ENCODE measurements at regions not wholly inside any gene's neighbourhood (a gene's known extent, or its start where the extent isn't known, plus 50 kb on each side); places are given as distances from the start of the nearest gene placed in this dataset.

DNA sequence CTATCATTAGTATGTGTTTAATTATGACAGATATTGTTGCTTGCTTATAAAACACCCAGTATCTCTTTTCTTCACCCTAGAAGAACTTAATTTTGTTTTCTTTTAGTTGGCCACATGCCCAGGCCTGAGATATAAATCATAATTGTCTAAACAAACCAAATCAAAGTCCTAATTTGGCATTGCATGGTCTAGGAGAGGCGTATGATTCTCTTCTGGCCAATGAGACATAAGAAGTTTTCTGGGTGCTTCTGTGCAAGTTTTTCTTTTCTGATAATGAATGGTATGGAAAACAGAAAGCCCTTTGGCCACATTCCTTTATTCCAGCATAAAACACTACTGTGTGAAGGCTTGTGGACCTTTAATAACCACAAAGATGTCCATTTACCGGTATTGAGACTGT lies 192.9 kb upstream of the CTSO start:
- POLR2A ChIA-PET: no interaction called here
- H3K36me3 ChIP-seq (ENCODE audit: control insufficient read depth, insufficient read depth, low read length): no peaks in the 10 kb centered on the region
- no peak for DNase-seq (ENCODE audit: low read depth)
- no peaks in the 10 kb centered on the region for H3K27me3 ChIP-seq (ENCODE audit: control insufficient read depth, insufficient read depth, low read length)
- CTCF ChIA-PET: no interaction called here
- TF ChIP-seq, protein P1, sequence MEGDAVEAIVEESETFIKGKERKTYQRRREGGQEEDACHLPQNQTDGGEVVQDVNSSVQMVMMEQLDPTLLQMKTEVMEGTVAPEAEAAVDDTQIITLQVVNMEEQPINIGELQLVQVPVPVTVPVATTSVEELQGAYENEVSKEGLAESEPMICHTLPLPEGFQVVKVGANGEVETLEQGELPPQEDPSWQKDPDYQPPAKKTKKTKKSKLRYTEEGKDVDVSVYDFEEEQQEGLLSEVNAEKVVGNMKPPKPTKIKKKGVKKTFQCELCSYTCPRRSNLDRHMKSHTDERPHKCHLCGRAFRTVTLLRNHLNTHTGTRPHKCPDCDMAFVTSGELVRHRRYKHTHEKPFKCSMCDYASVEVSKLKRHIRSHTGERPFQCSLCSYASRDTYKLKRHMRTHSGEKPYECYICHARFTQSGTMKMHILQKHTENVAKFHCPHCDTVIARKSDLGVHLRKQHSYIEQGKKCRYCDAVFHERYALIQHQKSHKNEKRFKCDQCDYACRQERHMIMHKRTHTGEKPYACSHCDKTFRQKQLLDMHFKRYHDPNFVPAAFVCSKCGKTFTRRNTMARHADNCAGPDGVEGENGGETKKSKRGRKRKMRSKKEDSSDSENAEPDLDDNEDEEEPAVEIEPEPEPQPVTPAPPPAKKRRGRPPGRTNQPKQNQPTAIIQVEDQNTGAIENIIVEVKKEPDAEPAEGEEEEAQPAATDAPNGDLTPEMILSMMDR (IDR thresholded peaks at IDR 0.05; ENCODE audit: insufficient read depth, low read depth, low read length): no peak
- H3K4me3 ChIP-seq (ENCODE audit: low read depth, low read length): no peak overlapping the region

DNA sequence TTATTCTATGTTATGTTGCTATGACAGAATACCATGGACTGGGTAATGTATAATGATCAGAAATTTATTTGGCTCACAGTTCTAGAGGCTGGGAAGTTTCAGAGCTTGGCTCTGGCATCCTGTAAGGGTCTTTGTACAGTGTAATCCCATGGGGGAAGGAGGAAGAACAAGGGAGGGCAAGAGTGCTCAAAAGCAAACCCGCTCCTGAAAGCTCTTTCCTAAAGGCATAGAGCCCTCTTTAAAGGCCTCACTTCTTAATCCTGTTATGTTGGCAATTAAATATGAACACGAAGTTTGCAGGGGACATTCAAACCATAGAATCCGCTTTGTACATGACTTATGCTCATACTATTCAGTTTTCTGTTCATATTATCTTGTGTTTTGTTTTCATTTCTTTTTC lies 191.3 kb upstream of the CTSO start:
- Histone ChIP-seq H3K36me3 (ENCODE audit: control insufficient read depth, insufficient read depth, low read length) (no peaks in the 10 kb centered on the region), H3K4me3 (ENCODE audit: low read depth, low read length) (no peak overlapping the region), H3K27me3 (ENCODE audit: control insufficient read depth, insufficient read depth, low read length) (no peaks in the 10 kb centered on the region)
- TF ChIP-seq, protein P1 (IDR thresholded peaks at IDR 0.05; ENCODE audit: insufficient read depth, low read depth, low read length): no peak
- ChIA-PET POLR2A (no interaction called here), CTCF (no interaction called here)
- DNase-seq (ENCODE audit: low read depth): no peak

DNA sequence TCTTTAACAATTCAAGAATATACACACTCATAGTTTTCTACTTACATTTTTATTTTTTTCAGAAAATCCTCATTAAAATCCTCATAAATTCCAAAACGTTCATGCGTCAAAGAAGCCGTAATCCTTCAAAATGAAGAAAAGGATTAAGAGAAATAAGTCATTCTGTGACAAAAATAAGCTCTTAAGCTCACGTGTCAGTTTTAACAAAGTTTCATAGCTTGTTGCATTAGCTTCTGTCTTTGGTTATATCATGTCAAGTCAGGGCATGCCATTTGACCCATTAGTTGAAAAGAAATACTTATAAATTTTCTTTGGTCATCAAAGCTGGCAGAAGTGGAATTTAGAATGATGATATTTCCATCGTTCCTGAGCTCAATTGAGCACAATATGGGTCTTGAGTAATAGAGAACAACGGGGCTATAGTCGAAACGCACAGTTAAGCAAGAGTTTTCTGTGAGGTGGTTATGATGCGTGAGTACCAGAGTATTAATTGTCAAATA lies 185.2 kb upstream of the CTSO start:
- Histone ChIP-seq H3K27me3 (ENCODE audit: control insufficient read depth, insufficient read depth, low read length) (no peaks in the 10 kb centered on the region), H3K36me3 (ENCODE audit: control insufficient read depth, insufficient read depth, low read length) (no peaks in the 10 kb centered on the region), H3K4me3 (ENCODE audit: low read depth, low read length) (no peak overlapping the region)
- ChIA-PET POLR2A (no interaction called here), CTCF (interaction anchor here (0.9 kb wide), 1 partner anchor 30 kb away, joined by 3 read pairs; no protein-coding TSS in a partner anchor)
- TF ChIP-seq, protein P1 (IDR thresholded peaks at IDR 0.05; ENCODE audit: insufficient read depth, low read depth, low read length): no peak
- DNase-seq (ENCODE audit: low read depth): no peak

DNA sequence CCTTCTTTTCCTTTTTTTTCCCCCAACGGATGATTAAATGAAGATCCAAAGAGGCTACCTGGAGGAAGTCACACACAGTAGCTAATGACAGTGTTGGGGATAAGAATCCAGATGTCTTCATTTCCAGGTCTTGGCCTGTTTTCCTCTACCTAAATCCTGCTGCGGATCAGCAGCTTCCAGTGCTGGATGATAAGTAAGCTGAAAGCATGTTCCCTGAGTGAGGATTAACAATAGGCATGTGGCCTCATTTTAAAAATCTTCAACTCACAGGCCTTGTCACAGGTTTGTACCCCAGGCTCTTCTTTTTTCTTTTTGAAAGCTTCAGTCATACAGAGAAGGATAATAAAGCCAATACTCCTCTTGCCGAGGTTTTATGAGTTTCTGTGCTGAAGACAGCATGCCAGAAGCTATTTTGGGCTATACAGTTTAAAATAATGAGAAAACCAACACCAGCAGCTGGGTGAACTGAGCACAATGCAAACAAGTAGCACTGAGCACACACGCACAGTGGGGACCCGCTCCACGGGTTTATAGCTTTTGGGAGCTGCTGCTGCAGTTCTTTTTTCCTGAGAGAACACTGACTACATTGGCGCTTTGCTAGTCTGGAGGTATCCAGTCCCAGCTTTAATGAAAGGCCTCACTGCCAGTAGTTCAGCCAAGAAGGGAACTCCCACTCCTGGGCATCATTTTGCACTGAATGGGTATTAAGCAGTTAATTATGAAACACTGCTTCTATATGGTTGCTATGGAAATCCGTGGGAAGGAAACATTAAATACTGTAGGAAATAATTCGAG lies 184.2 kb upstream of the CTSO start:
- Histone ChIP-seq H3K36me3 (ENCODE audit: control insufficient read depth, insufficient read depth, low read length) (no peaks in the 10 kb centered on the region), H3K4me3 (ENCODE audit: low read depth, low read length) (no peak overlapping the region), H3K27me3 (ENCODE audit: control insufficient read depth, insufficient read depth, low read length) (no peaks in the 10 kb centered on the region)
- POLR2A ChIA-PET: interaction anchor here (0.6 kb wide), 1 partner anchor 291 kb away, joined by 4 read pairs; no protein-coding TSS in a partner anchor
- DNase-seq (ENCODE audit: low read depth): no peak
- TF ChIP-seq, protein P1 (IDR thresholded peaks at IDR 0.05; ENCODE audit: insufficient read depth, low read depth, low read length): no peak
- CTCF ChIA-PET: interaction anchor here (0.9 kb wide), 1 partner anchor 31 kb away, joined by 3 read pairs; no protein-coding TSS in a partner anchor

DNA sequence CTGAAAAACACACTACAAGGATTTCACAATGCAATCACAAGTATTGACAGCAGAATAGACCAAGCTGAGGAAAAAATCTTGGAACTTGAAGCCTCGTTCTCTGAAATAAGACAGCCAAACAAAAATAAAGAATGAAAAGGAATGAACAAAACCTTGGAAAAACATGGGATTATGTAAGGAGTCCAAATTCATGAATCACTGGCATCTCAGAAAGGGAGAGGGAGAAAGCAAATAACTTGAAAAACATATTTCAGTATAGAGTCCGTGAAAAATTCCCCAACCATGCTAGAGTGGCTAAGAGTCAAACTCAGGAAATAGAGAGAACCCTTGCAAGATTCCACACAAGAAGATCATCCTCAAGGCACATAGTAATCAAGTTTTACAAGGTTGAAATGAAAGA lies 178.5 kb upstream of the CTSO start:
- Histone ChIP-seq H3K27me3 (ENCODE audit: control insufficient read depth, insufficient read depth, low read length) (no peaks in the 10 kb centered on the region), H3K36me3 (ENCODE audit: control insufficient read depth, insufficient read depth, low read length) (no peaks in the 10 kb centered on the region), H3K4me3 (ENCODE audit: low read depth, low read length) (no peak overlapping the region)
- DNase-seq (ENCODE audit: low read depth): no peak
- CTCF ChIA-PET: interaction anchor here (1.3 kb wide), 1 partner anchor 10 kb away, joined by 3 read pairs; no protein-coding TSS in a partner anchor
- TF ChIP-seq, protein P1 (IDR thresholded peaks at IDR 0.05; ENCODE audit: insufficient read depth, low read depth, low read length): no peak
- POLR2A ChIA-PET: no interaction called here

Measured in BJ (cell line).